Osteoblast (primary cell): ENCODE measurements at regions not wholly inside any gene's neighbourhood (a gene's known extent, or its start where the extent isn't known, plus 50 kb on each side); places are given as distances from the start of the nearest gene placed in this dataset.

Experiments
- DNase-seq: peaks from one replicate; pipeline ENCODE4 v3.0.0; 2011; ENCODE audit warnings: low spot score, mixed read lengths; ENCODE audit not compliant: insufficient read length; ENCODE audit errors: missing footprints
- H2AFZ ChIP-seq: 2 replicates; pipeline ENCODE4 v1.6.0; 2011; ENCODE audit warnings: mild to moderate bottlenecking, low read length
- H3K27ac ChIP-seq: 2 replicates; pipeline ENCODE4 v1.5.1; 2011; ENCODE audit warnings: mild to moderate bottlenecking, low read depth, low read length, moderate library complexity
- H3K27me3 ChIP-seq: 2 replicates; pipeline ENCODE4 v1.6.0; 2012; ENCODE audit warnings: mild to moderate bottlenecking, control low read depth, inconsistent platforms, low read length, moderate library complexity; ENCODE audit not compliant: insufficient read depth
- H3K36me3 ChIP-seq: 2 replicates; pipeline ENCODE4 v1.5.1; 2011; ENCODE audit warnings: mild to moderate bottlenecking, low read length, control low read depth, moderate library complexity; ENCODE audit not compliant: insufficient read depth
- H3K4me1 ChIP-seq: 2 replicates; pipeline ENCODE4 v1.5.1; 2011; ENCODE audit warnings: mild to moderate bottlenecking, low read length, control low read depth, moderate library complexity; ENCODE audit not compliant: insufficient read depth
- H3K4me2 ChIP-seq: 2 replicates; pipeline ENCODE4 v1.6.0; 2011; ENCODE audit warnings: mild to moderate bottlenecking, low read length; ENCODE audit not compliant: insufficient read depth
- H3K4me3 ChIP-seq: fragments of 200-600 bp; sonication (generic); 3 replicates; pipeline ENCODE4 v1.5.1; 2012; ENCODE audit warnings: mild to moderate bottlenecking, low read length, inconsistent platforms; ENCODE audit not compliant: insufficient read depth
- H3K79me2 ChIP-seq: 2 replicates; pipeline ENCODE4 v1.6.0; 2012; ENCODE audit warnings: mild to moderate bottlenecking, low read length, control low read depth, inconsistent platforms; ENCODE audit not compliant: insufficient read depth
- H3K9me3 ChIP-seq: 2 replicates; pipeline ENCODE4 v1.5.1; 2011; ENCODE audit warnings: low read depth, low read length, control low read depth
- H4K20me1 ChIP-seq: 2 replicates; pipeline ENCODE4 v1.6.0; 2012; ENCODE audit warnings: mild to moderate bottlenecking, low read length, control low read depth; ENCODE audit not compliant: insufficient read depth
- TF ChIP-seq, protein P1 (sequence below): IDR thresholded peaks from 2 replicates; pipeline ENCODE4 v1.5.1; 2011; ENCODE audit warnings: mild to moderate bottlenecking, low read depth, low read length, moderate library complexity; ENCODE audit errors: extremely low read depth

- TF ChIP-seq, protein P1, sequence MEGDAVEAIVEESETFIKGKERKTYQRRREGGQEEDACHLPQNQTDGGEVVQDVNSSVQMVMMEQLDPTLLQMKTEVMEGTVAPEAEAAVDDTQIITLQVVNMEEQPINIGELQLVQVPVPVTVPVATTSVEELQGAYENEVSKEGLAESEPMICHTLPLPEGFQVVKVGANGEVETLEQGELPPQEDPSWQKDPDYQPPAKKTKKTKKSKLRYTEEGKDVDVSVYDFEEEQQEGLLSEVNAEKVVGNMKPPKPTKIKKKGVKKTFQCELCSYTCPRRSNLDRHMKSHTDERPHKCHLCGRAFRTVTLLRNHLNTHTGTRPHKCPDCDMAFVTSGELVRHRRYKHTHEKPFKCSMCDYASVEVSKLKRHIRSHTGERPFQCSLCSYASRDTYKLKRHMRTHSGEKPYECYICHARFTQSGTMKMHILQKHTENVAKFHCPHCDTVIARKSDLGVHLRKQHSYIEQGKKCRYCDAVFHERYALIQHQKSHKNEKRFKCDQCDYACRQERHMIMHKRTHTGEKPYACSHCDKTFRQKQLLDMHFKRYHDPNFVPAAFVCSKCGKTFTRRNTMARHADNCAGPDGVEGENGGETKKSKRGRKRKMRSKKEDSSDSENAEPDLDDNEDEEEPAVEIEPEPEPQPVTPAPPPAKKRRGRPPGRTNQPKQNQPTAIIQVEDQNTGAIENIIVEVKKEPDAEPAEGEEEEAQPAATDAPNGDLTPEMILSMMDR = no peak
- no peaks in the 10 kb centered on the region for H3K27me3 ChIP-seq
- no peak for DNase-seq
- H3K4me1 ChIP-seq = no peaks in the 10 kb centered on the region
- no peaks in the 10 kb centered on the region for H4K20me1 ChIP-seq
- no peaks in the 10 kb centered on the region for H3K9me3 ChIP-seq
- H3K4me3 ChIP-seq = no peak overlapping the region
- no peaks in the 10 kb centered on the region for H3K36me3 ChIP-seq
- no peak overlapping the region for H3K4me2 ChIP-seq
- H3K79me2 ChIP-seq = no peaks in the 10 kb centered on the region
- no peak overlapping the region for H3K27ac ChIP-seq
- no peak overlapping the region for H2AFZ ChIP-seq
Measured at GRCh38 chr15:29433507-29434248, 164.1 kb upstream of the NSMCE3 start.

- no peaks in the 10 kb centered on the region for H3K4me1 ChIP-seq
- TF ChIP-seq, protein P1 = no peak
- H3K27ac ChIP-seq = no peak overlapping the region
- no peak for DNase-seq
- no peaks in the 10 kb centered on the region for H3K79me2 ChIP-seq
- no peaks in the 10 kb centered on the region for H3K27me3 ChIP-seq
- no peaks in the 10 kb centered on the region for H3K36me3 ChIP-seq
- H2AFZ ChIP-seq = no peak overlapping the region
- no peak overlapping the region for H3K4me3 ChIP-seq
- H4K20me1 ChIP-seq = no peaks in the 10 kb centered on the region
- no peaks in the 10 kb centered on the region for H3K9me3 ChIP-seq
- no peak overlapping the region for H3K4me2 ChIP-seq
Measured at GRCh38 chr15:29433050-29433318, 163.4 kb upstream of the NSMCE3 start.

GRCh38 chr15:29432191-29433049 is 162.8 kb upstream of the NSMCE3 start:
- H3K4me3 ChIP-seq = no peak overlapping the region
- H3K27ac ChIP-seq = no peak overlapping the region
- H3K9me3 ChIP-seq = no peaks in the 10 kb centered on the region
- no peak for DNase-seq
- H3K36me3 ChIP-seq = no peaks in the 10 kb centered on the region
- no peaks in the 10 kb centered on the region for H3K27me3 ChIP-seq
- H3K4me2 ChIP-seq = no peak overlapping the region
- TF ChIP-seq, protein P1 = no peak
- no peaks in the 10 kb centered on the region for H4K20me1 ChIP-seq
- H3K79me2 ChIP-seq = no peaks in the 10 kb centered on the region
- H2AFZ ChIP-seq = no peak overlapping the region
- no peaks in the 10 kb centered on the region for H3K4me1 ChIP-seq

GRCh38 chr15:29430831-29431230 is 161.2 kb upstream of the NSMCE3 start:
- Histone ChIP-seq H3K36me3 (no peaks in the 10 kb centered on the region), H3K9me3 (no peaks in the 10 kb centered on the region), H3K4me3 (no peak overlapping the region), H3K4me1 (no peaks in the 10 kb centered on the region), H3K4me2 (no peak overlapping the region), H3K27me3 (no peaks in the 10 kb centered on the region), H2AFZ (no peak overlapping the region), H3K27ac (no peak overlapping the region), H3K79me2 (no peaks in the 10 kb centered on the region), H4K20me1 (no peaks in the 10 kb centered on the region)
- TF ChIP-seq, protein P1 = no peak
- no peak for DNase-seq
